GM19043 (cell line): ENCODE measurements at regions not wholly inside any gene's neighbourhood (a gene's known extent, or its start where the extent isn't known, plus 50 kb on each side); places are given as distances from the start of the nearest gene placed in this dataset.
A peak's percentile ranks its signal among the peaks of the same experiment; 100 is the strongest.

Experiments used
- ATAC-seq: cut with Tn5 transposase; IDR thresholded peaks from one replicate; pipeline ENCODE4 v1.9.1; 2021; ENCODE audit warnings: low read depth; ENCODE audit not compliant: unreplicated experiment

GRCh38 chr5:35478856-35479682 is 138.6 kb upstream of the SPEF2 start:
- peak; percentile 49 for ATAC-seq

GRCh38 chr5:35477911-35478310 is 139.8 kb upstream of the SPEF2 start:
- no peak for ATAC-seq

GRCh38 chr5:35477321-35477720 is 140.3 kb upstream of the SPEF2 start:
- no peak for ATAC-seq

- no peak for ATAC-seq
These were observed 140.9 kb upstream of the SPEF2 start for GRCh38 chr5:35476797-35477196.

- ATAC-seq = no peak
These were observed 141.6 kb upstream of the SPEF2 start for GRCh38 chr5:35476036-35476435.

- no peak for ATAC-seq
These were observed 144.1 kb upstream of the SPEF2 start for GRCh38 chr5:35473589-35473988.

GRCh38 chr5:35470866-35471265 is 146.8 kb upstream of the SPEF2 start:
- ATAC-seq = no peak

- ATAC-seq = no peak
These were observed 148.9 kb upstream of the SPEF2 start for GRCh38 chr5:35468811-35469210.

GRCh38 chr5:35466746-35467145 is 150.9 kb upstream of the SPEF2 start:
- no peak for ATAC-seq

- no peak for ATAC-seq
These were observed 152.9 kb upstream of the SPEF2 start for GRCh38 chr5:35464757-35465156.

GRCh38 chr5:35461530-35461929 is 156.1 kb upstream of the SPEF2 start:
- ATAC-seq = no peak

GRCh38 chr5:35458824-35459207 is 158.8 kb upstream of the SPEF2 start:
- no peak for ATAC-seq

GRCh38 chr5:35457912-35458823 is 159.5 kb upstream of the SPEF2 start:
- ATAC-seq = no peak

GRCh38 chr5:35456506-35456905 is 161.2 kb upstream of the SPEF2 start:
- no peak for ATAC-seq

GRCh38 chr5:35454011-35454525 is 163.6 kb upstream of the SPEF2 start:
- no peak for ATAC-seq

GRCh38 chr5:35443803-35444595 is 173.7 kb upstream of the SPEF2 start:
- no peak for ATAC-seq

- ATAC-seq = no peak
These were observed 174.6 kb upstream of the SPEF2 start for GRCh38 chr5:35442885-35443639.

- no peak for ATAC-seq
These were observed 177.3 kb upstream of the SPEF2 start for GRCh38 chr5:35440409-35440808.

GRCh38 chr5:35438786-35439185 is 178.9 kb upstream of the SPEF2 start:
- no peak for ATAC-seq

GRCh38 chr5:35438288-35438687 is 179.4 kb upstream of the SPEF2 start:
- no peak for ATAC-seq
